ENCODE measurements at regions not wholly inside any gene's neighbourhood (a gene's known extent, or its start where the extent isn't known, plus 50 kb on each side); places are given as distances from the start of the nearest gene placed in this dataset.

DNA sequence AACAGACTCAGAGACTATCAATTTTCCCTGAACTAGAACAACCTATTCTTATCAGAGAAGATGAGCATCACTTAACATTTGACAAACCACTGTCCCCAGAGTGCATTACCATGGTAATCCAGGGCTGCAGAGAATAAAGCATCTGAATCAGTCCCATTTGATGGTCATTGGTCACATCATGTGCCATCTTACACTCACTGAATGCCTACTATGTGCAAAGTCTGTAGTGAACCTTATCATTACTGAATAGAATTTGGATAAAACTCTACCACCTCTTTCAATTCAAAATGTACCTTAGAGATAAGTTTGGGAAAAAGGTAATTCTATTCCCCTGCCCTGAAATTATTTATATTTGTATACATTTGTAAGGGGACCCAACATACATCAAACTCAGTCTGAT, 156.4 kb upstream of the TRPC7 start:
- no peak for TF ChIP-seq MAZ (IDR thresholded peaks at IDR 0.05; ENCODE audit: borderline replicate concordance, low read depth, low read length)
- TF ChIP-seq RFX5 (IDR thresholded peaks at IDR 0.05; ENCODE audit: low read depth, low read length): no peak
- TF ChIP-seq MAFK (IDR thresholded peaks at IDR 0.05; ENCODE audit: low read depth, low read length): no peak
- no peak for TF ChIP-seq POLR2A (IDR thresholded peaks at IDR 0.05; ENCODE audit: low read depth, low read length)
- no peak for TF ChIP-seq ELK1 (IDR thresholded peaks at IDR 0.05; ENCODE audit: borderline replicate concordance, low read depth, low read length)
- no peak for TF ChIP-seq RCOR1 (IDR thresholded peaks at IDR 0.05; ENCODE audit: insufficient replicate concordance, low read length)
- TF ChIP-seq BHLHE40 (IDR thresholded peaks at IDR 0.05; ENCODE audit: low read depth, low read length): no peak
- no peak overlapping the region for H3K14ac ChIP-seq (replicated peaks; ENCODE audit: low read depth, low read length)
- no peak overlapping the region for H4K5ac ChIP-seq (ENCODE audit: low read depth, low read length)
- H3K4me3 ChIP-seq (ENCODE audit: insufficient read depth, low read depth, low read length): no peak overlapping the region
- no peaks in the 10 kb centered on the region for H3K4me1 ChIP-seq (ENCODE audit: control insufficient read depth, insufficient read depth, low read length)
- no peaks in the 10 kb centered on the region for H3K27me3 ChIP-seq (ENCODE audit: control insufficient read depth, insufficient read depth, low read length)
- no peak overlapping the region for H3K27ac ChIP-seq (ENCODE audit: insufficient read depth, low read length)
- H3K4ac ChIP-seq (ENCODE audit: low read depth, low read length): no peak overlapping the region
- no peak overlapping the region for H3K56ac ChIP-seq (ENCODE audit: extremely low read depth, insufficient read depth, low read length)
- dilution Hi-C loops (cut with HindIII; ENCODE audit: low sequenced_read_pairs, unreplicated experiment) (no loop called here), in situ Hi-C loops (cut with MboI; ENCODE audit: low sequenced_read_pairs) (no loop called here), intact Hi-C loops (cut with micrococcal nuclease) (no loop called here)
- H2BK5ac ChIP-seq (ENCODE audit: low read depth, low read length, poor library complexity, severe bottlenecking): no peak overlapping the region
- ATAC-seq (ENCODE audit: low read depth) (no peak), DNase-seq (no peak)
- no peak overlapping the region for H2BK20ac ChIP-seq (ENCODE audit: low read depth, low read length)
- no peak overlapping the region for H4K8ac ChIP-seq (ENCODE audit: low read depth in 2 of 2, low read length in 2 of 2)
- H4K91ac ChIP-seq (ENCODE audit: insufficient read depth, low read depth, low read length): no peak overlapping the region
- no peak overlapping the region for H2BK120ac ChIP-seq (ENCODE audit: low read depth, low read length)
- no peak overlapping the region for H3K23ac ChIP-seq (ENCODE audit: low read depth, low read length)
- H3K36me3 ChIP-seq (ENCODE audit: control insufficient read depth, insufficient read depth, low read length): no peaks in the 10 kb centered on the region
- no peaks in the 10 kb centered on the region for H3K9me1 ChIP-seq (ENCODE audit: insufficient read depth, low read length)
- no TSS peak for BruUV-seq (replicated peaks)
- CTCF ChIA-PET: no interaction called here
- no peak overlapping the region for H2AK5ac ChIP-seq (ENCODE audit: low read depth, low read length)
- no peaks in the 10 kb centered on the region for H3K79me1 ChIP-seq (ENCODE audit: low read depth in 1 of 2, low read length in 2 of 2)
- no peak overlapping the region for H2AK9ac ChIP-seq (replicated peaks; ENCODE audit: low read depth, low read length, poor library complexity)
- no peak overlapping the region for H3K4me2 ChIP-seq (ENCODE audit: low read depth, low read length)
- POLR2A ChIA-PET (ENCODE audit: unreplicated experiment): no interaction called here
- H2AFZ ChIP-seq (replicated peaks; ENCODE audit: low read length, poor library complexity): no peak overlapping the region
- H3K18ac ChIP-seq (ENCODE audit: low read depth, low read length): no peak overlapping the region
- no peaks in the 10 kb centered on the region; the same call in 1 of the 2 replicates for H3K9me3 ChIP-seq (ENCODE audit: control insufficient read depth, insufficient read depth, low read length)
- H2BK15ac ChIP-seq (ENCODE audit: low read depth, low read length): no peak overlapping the region
- no peak overlapping the region for H3K9ac ChIP-seq (ENCODE audit: low read depth, low read length)
- H4K20me1 ChIP-seq (ENCODE audit: insufficient read depth, low read length): no peaks in the 10 kb centered on the region

Measured in IMR-90 (cell line).